Activated CD4-positive, alpha-beta T cell treated with anti-CD3 and anti-CD28 coated beads, Interleukin-2, amount 50 U/mL, for 16 hours (primary cell): ENCODE measurements at regions not wholly inside any gene's neighbourhood (a gene's known extent, or its start where the extent isn't known, plus 50 kb on each side); places are given as distances from the start of the nearest gene placed in this dataset.
A peak's percentile ranks its signal among the peaks of the same experiment; 100 is the strongest.

ENCODE experiments used
- DNase-seq: peaks from one replicate; pipeline ENCODE4 v3.0.0-alpha.2; 2020

DNA sequence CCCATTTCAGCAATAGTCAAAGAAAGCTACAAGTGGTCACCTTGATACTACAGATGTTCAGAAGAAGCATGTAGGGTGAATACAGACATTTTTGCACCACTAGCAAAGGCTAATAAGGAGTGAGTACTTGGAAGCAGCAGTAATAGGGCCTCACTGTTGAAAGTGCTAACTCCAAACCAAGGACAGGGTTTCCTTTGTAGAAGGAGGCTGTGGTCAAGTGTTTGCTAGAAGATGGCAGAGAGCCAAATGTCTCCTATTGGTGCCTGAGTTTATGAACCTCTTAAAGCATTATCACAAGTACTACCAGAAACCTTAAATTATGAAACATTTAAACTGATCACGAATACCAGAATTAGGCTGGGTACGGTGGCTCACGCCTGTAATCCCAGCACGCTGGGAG lies 308.1 kb downstream of the ZEB2 start:
- no peak for DNase-seq

DNA sequence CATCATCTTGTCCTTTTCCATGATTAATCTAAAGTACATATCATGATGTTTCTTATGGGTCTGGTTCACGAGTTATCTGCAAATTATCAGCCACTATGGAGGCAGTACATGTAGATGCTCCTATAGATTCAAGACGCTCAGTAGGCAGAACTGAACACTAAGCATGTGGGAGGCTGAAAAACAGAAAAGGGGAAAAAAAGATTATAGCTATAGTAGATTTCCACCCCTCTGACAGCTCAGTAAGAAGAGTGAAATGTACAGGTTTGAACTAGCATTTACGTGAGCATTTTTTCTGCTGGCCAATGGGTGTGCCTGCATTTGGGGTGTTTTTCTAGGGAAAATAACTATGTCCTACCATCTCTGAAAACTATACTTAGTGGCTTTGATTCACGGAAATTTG lies 308.9 kb downstream of the ZEB2 start:
- no peak for DNase-seq

DNA sequence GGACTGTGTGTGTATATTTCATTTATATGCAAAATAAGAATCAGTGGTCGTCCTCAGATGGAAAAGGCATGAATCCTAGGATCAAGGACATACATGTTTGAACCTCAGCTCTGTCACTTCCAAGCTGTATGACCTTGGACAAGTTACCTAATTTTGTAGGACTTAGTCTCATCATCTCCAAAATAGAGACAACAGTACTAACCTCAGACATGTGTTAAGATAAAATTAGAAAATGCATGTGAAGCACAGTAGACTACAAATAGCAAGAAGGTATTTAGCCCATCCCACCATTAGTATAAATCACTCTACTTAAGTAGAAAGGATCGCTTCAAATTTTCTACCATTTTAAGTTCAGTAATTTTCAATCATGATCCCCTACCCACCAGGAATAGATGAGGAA lies 309.8 kb downstream of the ZEB2 start:
- no peak for DNase-seq

DNA sequence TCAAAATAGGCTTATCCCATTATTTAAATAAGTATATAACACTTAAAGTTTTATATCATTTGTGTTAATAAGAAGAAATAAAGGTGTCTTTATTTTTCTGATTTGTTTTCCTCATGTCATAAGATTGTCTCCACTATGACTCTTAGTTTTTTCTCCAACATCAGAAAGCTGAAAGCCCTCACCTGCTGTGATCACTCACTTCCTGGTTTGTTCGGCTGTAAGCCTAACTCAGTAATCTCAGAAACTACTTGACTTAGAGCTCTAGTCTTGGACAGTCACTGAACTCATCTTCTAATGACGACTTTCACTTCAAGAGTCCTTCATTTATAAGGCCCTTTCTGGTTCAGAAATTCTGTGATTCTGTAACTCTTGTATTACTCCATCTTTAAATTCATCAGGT lies 311.0 kb downstream of the ZEB2 start:
- no peak for DNase-seq

DNA sequence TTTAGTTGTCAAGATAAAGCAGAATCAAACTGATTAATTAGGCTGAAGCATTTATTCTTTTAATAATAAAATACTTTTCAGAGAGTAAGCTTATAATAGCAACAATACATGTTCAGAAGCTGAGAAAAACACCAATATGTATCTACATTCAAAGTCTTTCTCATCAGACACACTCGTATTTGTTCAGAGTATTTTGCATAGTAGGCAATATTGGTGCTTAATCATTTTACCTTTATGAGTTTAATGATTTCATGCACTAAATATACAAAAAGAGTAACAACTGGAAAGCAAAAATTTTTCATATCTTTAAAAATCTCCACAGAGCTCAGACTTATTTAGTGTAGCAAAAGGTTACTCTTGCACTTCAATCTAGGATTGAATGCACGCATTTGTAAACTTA lies 313.9 kb downstream of the ZEB2 start:
- no peak for DNase-seq

DNA sequence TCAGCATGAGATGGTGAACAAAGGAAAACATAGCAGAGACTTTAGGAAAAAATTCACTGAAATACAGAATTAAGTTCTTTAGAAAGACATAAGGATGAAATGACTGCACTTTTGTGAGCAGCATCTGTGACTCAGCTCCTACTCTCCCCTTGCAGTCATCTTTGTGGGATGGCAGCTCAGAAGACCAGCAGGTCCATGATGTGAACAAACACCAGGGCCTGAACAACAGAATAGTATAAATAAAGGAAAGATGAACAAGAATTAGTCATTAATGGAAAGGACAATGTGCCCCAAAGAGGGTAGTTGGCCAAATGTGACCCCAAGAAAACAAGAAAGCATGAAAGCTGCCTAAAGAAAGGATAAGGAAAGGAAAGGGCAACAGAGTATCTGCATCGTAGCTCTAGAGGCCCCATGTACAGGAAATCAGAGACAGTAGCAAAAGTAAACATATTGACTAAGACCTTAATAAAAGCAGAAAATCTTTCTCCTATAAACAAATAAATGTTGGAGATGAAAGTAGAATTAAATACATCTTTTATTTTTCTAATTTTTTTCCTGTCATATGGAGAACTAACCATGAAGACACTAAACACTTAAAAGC lies 318.0 kb downstream of the ZEB2 start:
- DNase-seq, result peak; percentile 62

DNA sequence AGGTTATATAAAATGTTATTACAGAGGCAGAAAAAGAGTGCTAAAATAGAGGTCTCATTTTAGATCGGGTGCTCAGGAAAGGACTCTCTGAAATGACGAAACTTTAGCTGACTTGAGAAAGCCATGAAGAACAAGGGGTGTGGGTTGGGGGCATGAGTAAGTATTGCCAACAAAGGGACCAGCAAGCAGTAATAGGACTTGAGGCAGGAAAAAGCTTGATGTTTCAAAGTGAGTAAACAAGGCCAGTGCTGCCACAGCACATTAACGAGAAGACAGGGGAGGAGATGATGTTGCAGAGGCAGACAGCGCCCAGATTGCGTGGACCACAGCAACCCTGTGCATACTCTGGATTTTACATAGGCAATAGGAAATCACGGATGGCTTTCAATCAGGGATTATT lies 318.8 kb downstream of the ZEB2 start:
- peak; percentile 77 for DNase-seq

DNA sequence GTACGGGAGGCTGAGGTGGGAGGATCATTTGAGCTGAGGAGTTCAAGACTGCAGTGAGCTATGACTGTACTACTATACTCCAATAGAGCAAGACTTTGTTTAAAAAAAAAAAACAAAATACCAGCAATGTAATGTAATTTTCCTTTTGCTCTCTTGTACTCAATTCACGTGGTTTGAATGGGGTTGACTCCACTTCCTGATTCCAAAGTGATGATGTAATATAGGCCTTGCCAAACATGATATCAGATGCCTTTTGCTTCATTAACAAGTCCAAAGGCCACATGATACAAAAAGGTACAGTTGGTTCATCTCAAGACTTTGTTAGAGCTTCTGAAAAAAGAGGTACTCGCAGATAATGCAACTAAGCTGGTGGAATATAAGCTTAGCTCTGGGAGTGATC lies 321.8 kb downstream of the ZEB2 start:
- no peak for DNase-seq

DNA sequence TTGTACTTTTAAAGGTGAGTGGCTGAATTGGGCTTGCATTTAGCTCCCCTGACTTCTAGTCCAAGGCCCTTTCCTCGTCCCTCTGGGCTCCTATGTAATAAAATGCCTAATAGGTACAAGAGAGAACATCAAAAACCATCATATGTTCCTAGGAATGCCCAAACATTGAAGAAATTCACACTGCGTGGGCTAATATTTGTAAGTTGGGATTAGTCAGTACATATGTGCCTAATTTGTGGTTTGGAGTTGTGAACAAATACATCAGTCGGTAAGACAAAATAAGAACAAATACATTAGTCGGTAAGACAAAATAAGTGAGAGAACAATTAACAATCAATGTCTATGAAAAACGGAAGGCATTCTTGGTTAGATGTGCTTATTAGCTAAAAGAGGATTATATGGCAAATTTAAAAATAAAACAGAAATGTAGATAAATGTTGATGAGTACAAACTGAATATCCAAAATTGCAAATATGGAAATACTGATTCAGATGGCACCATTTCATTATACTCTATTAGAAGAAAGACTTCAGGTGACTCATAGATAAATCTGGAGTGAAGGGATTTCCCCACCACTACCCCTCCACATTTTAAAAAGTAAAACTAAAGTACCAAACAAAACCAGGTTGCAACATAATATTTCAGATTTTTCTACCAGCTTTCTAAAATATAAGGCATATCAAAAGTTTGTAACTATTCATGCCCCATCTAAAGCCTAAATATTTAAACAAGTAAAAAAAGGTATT lies 325.4 kb downstream of the ZEB2 start:
- no peak for DNase-seq

DNA sequence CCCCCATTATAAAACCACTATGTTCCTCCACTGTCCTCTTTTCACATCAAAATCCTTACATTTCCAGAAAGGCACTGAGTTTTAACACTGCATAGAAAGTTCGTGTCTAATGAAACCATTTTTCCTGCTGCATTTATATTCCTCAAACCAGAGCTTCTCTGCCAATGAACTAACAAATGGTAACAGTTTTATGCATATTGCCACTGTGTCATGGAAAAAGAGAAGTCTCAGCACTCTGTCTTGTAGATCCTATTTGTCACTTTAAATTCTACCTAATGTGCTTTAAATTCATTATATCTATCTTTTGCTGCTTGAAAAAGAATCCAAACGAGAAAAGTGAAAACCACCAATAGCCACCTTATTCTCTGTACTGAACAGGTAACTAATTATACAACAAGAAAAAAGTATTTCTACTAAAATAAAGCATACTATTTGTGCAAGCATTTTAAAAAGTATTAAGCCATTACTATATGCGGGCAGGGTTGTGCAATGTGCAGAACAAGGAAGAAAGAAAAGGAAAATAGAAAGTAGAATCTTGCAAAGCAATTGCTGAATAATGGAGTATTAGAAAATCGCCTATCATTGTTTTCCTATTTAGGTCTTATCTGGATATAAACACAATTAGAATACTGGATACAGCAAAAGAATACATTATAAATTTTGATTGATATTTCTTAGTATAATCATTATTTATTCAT lies 328.9 kb downstream of the ZEB2 start:
- no peak for DNase-seq

DNA sequence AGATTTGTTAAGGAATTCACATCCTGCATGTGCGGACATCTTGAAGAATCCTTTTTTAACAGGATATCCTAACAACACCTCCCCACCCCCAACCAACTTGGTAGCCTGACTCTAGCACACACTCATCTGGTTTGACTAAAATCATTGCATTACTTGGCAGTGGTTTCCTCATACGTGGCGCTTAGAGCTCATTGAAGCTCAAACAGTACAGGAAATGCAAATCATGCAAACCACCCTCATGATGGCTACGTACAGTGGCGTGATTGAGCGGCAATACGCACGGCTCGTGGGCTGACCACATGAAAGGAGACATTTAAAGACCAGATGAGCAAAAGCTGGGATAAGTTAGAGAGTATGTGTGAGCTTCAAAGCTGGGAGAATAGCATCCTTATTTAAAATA lies 336.2 kb downstream of the ZEB2 start:
- peak; percentile 95 for DNase-seq

DNA sequence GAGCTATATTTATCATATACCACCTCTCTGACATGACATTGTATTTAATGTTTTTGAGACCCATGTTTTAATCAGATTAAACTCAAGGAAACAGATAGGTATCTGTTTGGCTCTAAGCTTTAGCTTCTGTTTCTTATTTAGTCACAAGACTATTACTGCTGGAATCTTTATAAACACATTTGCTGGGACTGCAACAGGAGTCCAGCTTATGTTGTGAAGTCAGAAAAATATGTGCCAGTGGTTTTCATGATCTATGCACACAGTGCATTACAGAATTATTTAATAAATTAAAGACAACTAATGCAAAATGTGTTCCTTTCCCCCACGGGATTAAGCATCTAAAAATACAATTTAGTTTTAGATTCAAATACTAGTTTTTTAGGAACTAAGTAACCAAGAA lies 338.9 kb downstream of the ZEB2 start:
- DNase-seq, result no peak

DNA sequence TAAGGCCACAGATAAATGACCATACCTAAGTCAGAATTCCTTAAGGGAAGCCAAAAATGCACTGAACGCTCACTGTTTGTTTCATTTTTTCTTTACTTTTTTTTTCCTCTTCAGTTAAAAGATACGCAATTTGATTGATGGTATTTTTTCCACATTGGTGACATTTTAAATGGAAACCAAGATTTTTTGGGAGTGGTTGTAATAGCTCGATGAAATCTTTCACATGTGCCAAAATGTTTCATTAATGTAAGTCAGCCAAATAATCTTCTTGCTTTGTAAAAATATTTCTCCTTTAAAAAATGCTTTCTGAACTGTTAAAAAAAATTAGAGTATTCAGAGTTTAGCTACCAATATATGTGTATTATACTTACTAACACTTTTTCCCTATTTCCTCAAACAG lies 339.8 kb downstream of the ZEB2 start:
- DNase-seq, result no peak

DNA sequence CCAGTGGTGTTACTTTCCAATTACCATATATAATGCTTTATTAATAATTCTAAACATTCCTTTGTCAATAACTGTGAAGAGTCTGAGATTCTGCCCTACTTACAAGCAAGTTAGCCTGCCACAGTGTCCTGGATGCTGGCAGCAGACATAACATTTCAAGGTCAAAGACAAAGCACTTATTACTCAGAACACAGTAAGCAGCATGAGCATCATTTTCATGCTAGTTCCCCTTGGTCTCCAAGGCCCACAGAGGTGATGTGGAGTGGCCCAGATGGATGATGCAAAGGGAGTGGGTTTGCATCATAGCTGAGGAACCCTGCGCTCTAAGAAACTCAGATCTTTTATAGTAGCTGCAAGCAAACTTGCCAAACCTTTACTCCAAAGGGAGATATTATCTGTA lies 349.7 kb downstream of the ZEB2 start:
- DNase-seq, result no peak

DNA sequence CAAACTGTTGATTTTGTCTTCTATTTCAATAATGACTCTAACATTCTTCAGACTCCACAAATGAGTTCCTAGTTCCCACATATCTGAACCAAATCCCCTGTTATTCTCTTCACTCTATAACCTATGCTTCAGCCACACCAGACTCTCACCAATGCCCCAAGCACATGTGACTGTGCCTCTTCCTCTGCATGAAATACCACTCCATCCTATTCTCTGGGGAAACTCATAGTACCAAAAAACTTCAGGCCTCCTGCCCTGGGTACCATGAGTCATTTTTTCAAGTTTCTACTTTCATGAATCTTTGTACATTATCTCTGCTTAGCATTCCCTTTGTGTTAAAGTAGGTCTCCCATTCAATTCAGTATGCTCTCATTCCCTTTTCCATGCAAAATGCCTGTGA lies 353.2 kb downstream of the ZEB2 start:
- no peak for DNase-seq

DNA sequence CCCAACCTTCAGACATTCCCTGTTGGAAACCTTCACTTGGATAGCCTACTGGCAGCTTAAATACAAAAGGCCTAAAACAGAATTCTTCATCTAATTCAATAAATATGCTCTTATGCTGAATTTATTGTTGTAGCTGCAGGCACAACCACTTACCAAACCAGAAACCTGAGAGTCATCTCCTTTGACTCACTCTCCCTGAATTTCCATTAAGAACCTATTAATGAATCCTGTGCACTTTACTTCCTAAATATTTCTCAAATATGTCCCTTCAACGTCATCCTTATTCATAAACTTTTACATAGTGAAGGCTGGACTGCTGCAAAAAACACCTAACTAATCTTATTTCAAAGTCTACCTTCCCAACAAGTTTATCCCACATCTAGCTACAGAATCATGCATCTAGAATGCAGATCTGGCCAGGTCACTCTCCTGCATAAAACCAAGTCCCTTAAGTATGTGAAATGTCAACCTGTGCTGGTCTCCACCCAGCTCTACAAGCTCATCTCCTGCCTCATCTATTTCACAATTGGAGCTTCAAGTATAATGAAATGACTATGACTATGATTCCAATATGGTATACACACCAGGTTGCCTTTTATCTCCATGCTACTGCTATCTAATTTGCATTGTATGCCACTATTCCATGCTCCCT lies 354.2 kb downstream of the ZEB2 start:
- DNase-seq, result no peak

DNA sequence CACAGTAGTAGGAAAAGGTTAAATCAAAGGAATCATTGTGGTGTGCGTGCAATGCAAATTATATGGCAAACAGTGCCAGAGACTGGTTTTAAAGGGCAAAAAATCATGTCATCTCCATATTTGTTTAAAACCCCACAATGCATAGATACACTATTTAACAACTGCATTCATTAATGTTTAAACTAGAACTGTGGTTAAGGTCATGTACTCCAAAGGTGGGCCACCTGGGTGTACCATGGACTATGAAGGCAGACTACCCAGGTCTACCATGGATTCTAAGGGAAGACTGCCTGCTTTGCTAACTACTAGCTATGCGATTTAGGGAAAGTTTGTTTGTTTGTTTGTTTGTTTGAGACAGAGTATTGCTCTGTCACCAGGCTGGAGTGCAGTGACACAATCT lies 356.3 kb downstream of the ZEB2 start:
- DNase-seq, result no peak

DNA sequence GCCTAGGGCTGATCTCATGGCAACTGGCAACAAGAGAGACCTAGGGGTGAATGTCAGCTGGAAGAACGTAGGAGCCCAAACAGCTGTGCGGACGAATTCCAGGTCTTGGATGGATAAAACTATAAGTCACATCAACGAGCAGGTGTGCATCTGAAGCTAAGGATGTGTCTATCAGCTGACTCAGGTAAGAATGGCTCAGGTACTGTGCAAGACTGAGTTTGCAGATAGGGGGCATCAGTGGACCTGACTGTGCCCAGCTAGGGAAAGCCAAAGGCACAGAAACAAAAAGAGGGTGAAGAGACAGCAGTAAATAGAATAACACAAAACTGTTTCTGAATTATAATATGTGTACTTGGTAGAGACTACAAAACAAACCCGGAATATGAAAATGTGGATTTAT lies 357.3 kb downstream of the ZEB2 start:
- DNase-seq, result no peak

DNA sequence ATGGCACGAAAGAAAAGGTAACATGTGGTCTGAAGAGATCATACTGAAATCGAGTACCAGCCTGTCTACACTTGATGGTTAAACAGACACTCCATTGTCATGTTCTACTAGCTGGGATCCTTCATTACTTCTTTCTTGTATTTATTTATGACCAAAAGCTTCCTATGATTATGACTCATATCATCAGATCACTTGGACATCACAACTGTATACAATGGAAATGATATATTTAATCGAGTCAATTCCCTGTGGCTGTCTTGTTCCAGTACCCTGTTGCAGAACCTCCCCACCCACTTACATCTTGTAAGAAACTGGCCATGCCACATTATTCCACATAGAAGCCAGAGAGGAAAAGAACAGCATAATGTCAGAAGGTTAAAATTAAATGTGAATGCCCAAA lies 358.9 kb downstream of the ZEB2 start:
- no peak for DNase-seq

DNA sequence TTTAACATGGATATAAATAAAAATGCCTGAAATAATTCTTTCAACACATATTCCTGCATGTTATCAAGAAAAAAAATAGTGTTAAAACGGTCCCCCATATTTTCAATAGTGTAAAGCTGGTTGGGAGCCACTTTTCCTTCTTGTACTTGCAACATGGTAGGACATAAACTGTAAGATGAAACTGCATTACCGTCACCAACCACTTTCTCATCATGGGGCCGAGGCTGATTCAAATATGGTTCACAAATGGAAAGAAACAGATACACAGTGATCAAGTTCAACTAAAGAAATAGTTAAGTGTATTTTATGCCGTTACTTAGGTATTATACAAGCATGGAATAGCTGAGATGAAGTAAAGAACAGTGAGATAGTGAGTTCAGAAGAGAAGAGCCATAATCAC lies 360.7 kb downstream of the ZEB2 start:
- no peak for DNase-seq

DNA sequence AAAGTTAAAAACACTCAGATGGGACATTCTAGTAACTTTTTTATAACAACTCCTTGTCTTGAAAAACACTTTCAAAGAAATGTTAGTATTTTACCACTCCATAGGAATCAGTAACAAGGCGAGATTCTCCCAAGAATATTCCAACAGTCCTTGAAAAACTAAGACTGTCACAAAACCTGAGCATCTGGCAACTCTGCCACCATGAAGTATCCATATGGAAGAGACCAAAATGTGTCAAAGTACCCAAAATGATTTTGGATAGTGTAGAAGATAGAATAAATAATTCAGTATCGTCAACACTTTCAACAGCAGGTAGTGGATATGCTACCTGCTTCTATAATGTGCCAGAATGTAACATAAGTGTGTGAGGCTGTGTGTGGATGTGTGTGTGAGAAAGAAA lies 361.8 kb downstream of the ZEB2 start:
- DNase-seq, result no peak

DNA sequence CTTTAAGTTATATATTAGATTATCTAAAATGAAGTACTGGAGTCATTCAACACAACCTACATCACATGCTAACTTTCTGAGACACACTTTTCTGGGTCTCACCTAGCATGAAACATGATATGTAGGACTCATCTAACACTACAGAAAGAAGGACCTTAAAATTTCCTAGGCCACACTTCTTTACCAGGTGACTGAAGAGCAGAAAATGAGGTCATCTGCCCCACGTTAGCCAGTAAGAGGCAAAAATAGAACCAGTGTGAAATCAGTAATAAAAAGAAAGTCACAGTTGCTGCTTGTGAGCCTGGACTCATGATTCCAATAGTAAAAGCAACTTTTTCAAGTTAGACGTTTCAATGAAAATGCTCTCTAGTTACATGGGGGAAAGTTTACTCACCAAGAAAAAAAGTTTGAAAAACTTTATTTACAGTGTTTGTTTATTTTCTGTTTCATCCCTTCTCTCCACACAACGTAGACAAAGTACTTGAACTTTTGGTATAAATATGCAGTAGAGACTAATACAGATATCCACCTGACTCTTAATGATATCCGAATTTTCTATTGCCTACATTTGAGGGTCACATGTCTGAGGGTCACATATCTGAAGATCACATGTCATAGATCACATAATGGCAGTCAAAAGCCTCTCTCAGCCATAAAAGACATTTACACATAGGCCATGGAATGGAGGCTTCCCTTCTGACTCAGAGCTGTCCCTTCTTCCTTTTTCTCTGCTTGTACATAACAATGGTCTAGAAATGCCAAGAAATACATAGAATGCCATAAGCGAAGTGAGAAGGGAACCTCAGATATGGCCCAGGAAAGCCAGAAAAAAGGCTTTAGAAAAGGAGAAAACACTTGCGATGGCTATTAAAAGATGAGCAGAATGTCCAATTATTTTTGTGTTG lies 362.9 kb downstream of the ZEB2 start:
- DNase-seq, result no peak

DNA sequence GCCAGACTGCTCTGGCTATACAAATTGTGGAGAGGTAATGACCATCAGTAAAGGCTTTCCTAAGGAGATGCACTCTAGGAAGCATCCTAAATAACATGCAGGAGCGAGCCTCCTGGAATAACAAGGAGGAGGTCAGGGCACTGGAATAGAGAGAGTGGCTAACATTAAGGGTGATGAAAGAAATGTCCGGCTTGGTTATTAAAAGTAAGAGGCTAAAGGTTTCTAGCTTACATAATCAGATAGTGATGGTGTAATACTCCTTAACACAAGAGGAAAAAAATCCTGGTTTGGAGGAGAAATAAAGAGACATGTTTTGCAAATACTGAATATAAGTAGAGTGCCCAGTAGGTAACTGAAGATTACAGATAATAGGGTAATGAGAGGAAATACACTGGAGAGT lies 365.7 kb downstream of the ZEB2 start:
- no peak for DNase-seq
